HG03097 (cell line): ENCODE measurements at regions not wholly inside any gene's neighbourhood (a gene's known extent, or its start where the extent isn't known, plus 50 kb on each side); places are given as distances from the start of the nearest gene placed in this dataset.
"Not testable (repeated sequence)": the region's sequence is repeated elsewhere in the genome, so short reads cannot be mapped to it uniquely, and the experiment has no call there.

Source experiments
- ATAC-seq: cut with Tn5 transposase; IDR thresholded peaks from one replicate; pipeline ENCODE4 v1.9.1; 2021; ENCODE audit not compliant: unreplicated experiment, low FRiP score

- ATAC-seq, result not testable (repeated sequence)
These were observed 290.3 kb upstream of the PLGLB1 start for GRCh38 chr2:87311896-87312441.

- not testable (repeated sequence) for ATAC-seq
These were observed 293.0 kb upstream of the PLGLB1 start for GRCh38 chr2:87314622-87315021.

DNA sequence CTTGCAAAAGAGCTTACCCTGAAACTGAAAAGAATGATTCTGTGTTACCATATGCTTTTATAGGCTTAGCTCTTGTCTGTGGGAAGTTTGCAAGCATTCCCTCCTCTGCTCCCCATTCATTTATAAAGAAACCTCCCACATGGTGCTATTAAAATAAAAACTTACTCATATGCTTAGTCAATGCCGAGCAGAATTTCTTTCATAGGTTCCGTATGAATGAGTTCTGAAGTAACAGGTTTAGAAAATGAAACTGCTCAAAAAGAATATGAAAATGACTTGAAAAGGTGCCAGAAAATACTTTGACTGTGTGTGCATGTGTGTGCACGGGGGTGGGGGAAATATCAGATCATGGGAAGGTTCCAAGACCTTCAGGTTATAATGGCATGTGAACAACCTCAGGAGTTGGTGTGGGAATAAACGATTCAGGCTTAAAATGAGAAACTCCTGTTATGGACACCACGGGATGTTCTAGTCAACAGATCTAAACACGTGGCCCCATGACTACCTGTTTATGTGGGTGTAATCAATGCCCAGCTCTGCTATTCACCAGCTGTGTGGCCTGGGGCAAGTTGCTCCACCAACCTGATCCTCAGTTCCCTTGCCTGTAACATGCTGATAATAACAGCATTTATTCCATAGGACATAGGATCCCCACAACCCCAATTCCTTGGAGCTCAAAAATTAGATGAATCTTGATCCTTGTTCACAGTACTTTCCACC is 293.7 kb upstream of the PLGLB1 start:
- ATAC-seq, result peak; percentile 68

- ATAC-seq, result not testable (repeated sequence)
These were observed 295.5 kb upstream of the PLGLB1 start for GRCh38 chr2:87317193-87317592.

DNA sequence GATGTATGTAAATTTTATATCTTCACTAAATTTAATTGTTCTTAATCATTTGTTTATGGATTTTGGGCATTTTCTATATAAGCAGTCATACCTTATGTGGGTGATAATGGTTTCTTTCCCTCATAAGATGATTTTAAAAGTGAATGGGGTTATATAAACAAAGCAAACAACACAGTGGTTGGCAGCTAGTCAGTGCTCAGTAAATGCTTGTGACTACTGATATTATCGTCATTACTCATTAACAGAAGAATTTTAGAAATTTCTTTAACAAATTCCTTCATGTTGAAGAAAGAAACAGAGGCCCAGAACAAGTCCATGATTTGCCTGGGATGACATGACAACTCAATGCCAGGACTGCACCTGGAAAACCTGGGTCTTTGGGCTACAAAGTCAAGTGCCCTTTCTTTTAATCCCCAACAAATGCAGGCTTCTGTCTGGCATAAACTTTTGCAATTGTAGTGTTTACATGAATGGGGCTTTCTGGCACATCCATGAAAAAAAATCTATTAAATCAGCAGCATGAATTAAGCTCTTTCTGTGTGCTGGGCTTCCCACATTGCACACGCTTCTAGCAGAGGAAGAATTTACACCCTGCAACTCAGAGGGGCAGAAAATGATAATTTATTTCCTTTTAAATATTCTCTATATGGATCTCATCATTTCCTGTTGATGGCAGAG is 297.3 kb upstream of the PLGLB1 start:
- not testable (repeated sequence) for ATAC-seq

- ATAC-seq, result not testable (repeated sequence)
These were observed 298.1 kb upstream of the PLGLB1 start for GRCh38 chr2:87319705-87320104.

GRCh38 chr2:87321201-87321600 is 299.6 kb upstream of the PLGLB1 start:
- ATAC-seq, result not testable (repeated sequence)

DNA sequence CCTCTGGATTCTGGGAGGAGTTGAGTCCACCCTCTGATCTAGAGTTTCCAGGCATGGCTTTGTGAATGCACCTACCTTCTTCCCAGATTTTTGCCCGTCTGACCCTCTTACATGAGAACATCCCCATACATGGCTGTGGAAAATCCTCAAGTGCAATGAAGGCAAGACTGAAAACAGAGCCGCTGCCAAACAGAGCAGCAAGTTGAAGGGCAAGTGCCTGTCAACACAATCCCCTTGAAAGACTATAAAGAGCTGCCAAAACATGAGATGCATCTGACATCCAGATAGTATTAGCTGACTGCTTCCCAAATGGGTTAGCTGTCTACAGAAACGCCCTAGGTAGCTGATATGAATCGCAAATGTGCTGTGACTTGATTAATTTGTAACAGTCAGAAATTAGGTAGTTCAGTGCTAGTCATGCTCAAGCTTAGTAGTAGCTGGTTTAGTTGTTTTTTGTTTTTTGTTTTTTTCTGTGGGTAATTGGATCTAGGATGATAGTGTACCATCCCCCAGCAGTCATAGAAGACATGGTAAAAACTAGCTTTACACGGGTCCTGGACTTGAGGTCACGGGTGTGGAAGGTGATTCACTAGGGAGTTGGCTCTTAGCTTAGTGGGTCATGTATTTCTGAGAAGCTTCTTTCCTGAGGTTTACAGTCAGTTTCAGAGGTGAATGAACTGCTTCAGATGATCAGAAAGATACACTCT is 302.8 kb upstream of the PLGLB1 start:
- not testable (repeated sequence) for ATAC-seq

DNA sequence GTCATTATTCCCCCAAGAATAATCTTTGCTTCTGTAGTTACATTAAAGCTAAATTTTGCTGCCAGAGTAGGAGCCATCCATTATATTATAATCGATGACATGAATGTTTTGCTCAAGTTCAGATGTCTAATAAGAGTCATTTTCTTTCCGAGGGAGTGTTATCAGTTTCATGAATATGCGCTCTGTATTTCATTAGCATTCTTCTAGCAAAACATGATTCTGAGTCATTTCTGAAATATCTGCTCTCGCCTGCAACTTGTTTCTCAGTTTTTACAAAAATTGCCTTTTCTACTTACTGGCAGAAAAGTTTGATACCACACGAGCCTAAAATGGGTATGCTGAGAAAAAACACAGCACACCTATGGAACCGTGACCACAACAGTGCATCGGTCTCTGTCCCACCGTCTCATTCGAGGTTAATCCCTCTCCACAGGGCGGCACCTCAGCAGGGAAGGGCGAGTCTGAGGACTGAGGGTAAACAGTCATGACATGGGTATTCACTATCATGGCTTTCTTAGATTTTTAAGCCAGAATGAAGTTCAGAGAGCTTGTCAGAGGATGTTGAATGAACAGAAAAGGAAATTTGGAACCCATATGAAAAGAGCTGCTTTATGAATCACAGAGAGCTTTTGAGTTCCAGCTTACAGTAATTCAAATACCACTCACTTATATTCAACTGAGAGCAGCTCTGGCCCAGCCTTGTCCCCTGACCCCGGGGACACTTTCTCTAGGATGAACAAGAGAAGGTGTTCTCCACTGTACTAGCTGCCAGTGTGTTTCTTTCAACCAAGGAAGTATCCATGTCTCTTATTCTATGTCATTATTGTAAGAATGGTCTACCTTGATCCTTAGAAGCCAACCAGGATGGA is 303.6 kb upstream of the PLGLB1 start:
- ATAC-seq, result not testable (repeated sequence)

- ATAC-seq, result not testable (repeated sequence)
These were observed 304.3 kb upstream of the PLGLB1 start for GRCh38 chr2:87325911-87326294.

- ATAC-seq, result not testable (repeated sequence)
These were observed 305.1 kb upstream of the PLGLB1 start for GRCh38 chr2:87326754-87327153.

GRCh38 chr2:87327648-87328371 is 306.2 kb upstream of the PLGLB1 start:
- not testable (repeated sequence) for ATAC-seq

DNA sequence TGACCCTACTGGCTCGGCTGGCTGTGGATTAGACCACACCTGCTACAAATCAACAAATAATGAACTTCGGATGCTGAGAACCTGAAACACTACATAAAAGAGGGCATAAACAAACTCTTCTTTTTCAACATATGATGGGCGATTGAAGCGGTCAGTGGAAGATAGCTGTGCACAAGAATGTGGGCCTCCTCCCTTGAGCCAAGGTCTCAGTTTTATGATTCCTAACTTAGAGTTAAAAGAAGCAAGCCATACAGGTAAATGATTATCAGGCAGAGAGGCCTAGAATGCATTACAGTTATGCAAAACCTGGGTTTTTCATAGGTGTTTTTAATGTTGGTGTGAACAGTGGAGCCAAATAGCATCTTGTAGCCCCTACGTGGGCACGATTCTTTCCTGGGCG is 307.9 kb upstream of the PLGLB1 start:
- not testable (repeated sequence) for ATAC-seq

- ATAC-seq, result not testable (repeated sequence)
These were observed 308.8 kb upstream of the PLGLB1 start for GRCh38 chr2:87330486-87330885.

GRCh38 chr2:87331940-87332583 is 310.4 kb upstream of the PLGLB1 start:
- not testable (repeated sequence) for ATAC-seq

GRCh38 chr2:87334888-87335287 is 313.2 kb upstream of the PLGLB1 start:
- not testable (repeated sequence) for ATAC-seq

DNA sequence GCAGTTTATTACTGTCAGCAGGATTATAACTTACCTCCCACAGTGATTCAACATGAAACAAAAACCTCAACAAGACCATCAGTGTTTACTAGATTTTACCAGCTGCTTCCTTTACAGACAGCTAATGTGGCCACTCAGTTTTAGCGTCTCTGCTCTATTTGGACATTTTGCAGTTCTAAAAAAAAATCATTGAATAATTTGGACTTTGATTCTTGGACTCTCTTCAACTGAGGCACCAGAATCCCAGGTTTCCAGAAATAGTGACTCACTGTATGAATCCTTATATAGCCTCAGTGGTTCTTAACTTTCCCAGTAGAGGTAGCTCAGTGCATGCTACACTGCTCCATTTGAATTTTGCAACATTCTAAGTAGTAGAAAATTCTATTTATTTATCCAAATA is 317.4 kb upstream of the PLGLB1 start:
- not testable (repeated sequence) for ATAC-seq

- ATAC-seq, result not testable (repeated sequence)
These were observed 320.0 kb upstream of the PLGLB1 start for GRCh38 chr2:87341601-87342014.

GRCh38 chr2:87342175-87342574 is 320.5 kb upstream of the PLGLB1 start:
- not testable (repeated sequence) for ATAC-seq
